ENCODE measurements at regions not wholly inside any gene's neighbourhood (a gene's known extent, or its start where the extent isn't known, plus 50 kb on each side); places are given as distances from the start of the nearest gene placed in this dataset.

- TF ChIP-seq EZH2 (IDR thresholded peaks at IDR 0.05; ENCODE audit: insufficient read depth, poor library complexity, severe bottlenecking) (no peak), EZH2phosphoT487 (IDR thresholded peaks at IDR 0.05; ENCODE audit: insufficient read depth, low read depth) (no peak)
Observed at GRCh38 chr12:19042221-19042620, 87.3 kb upstream of the PLEKHA5 start.
